ENCODE measurements at regions not wholly inside any gene's neighbourhood (a gene's known extent, or its start where the extent isn't known, plus 50 kb on each side); places are given as distances from the start of the nearest gene placed in this dataset.

- no peak for TF ChIP-seq EZH2 (IDR thresholded peaks at IDR 0.05)
- TF ChIP-seq POLR2A (IDR thresholded peaks at IDR 0.05; ENCODE audit: borderline replicate concordance, extremely low read depth, insufficient read depth, insufficient read length), result no peak
- no peak for TF ChIP-seq TCF7L2 (IDR thresholded peaks at IDR 0.05; ENCODE audit: borderline replicate concordance, extremely low read depth, insufficient read depth, insufficient read length)
Observed at GRCh38 chr11:122007601-122008071, 108.4 kb downstream of the BLID start.

Data from HCT116 (cell line).